ENCODE measurements at regions not wholly inside any gene's neighbourhood (a gene's known extent, or its start where the extent isn't known, plus 50 kb on each side); places are given as distances from the start of the nearest gene placed in this dataset.

DNA sequence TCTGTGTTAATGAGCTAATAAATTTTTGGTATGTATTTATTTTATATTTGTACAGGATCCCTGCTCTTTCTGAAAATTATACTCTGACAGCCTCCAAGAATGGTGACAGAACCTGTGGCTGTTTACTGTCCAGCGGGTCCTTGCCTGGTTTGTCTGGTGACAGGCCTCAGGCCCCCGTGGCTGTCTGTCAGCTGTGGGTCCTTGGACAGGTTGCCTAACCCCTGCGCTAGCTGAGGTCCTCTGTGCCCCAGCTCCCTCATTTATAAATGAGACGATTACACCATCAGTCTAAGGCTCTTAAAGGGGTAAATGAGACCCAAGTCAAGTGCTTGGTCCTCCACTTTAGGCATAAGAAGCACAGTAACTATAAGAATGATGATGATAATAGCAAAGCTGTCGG, 125.1 kb upstream of the COL5A1 start:
- TF ChIP-seq, protein P1, sequence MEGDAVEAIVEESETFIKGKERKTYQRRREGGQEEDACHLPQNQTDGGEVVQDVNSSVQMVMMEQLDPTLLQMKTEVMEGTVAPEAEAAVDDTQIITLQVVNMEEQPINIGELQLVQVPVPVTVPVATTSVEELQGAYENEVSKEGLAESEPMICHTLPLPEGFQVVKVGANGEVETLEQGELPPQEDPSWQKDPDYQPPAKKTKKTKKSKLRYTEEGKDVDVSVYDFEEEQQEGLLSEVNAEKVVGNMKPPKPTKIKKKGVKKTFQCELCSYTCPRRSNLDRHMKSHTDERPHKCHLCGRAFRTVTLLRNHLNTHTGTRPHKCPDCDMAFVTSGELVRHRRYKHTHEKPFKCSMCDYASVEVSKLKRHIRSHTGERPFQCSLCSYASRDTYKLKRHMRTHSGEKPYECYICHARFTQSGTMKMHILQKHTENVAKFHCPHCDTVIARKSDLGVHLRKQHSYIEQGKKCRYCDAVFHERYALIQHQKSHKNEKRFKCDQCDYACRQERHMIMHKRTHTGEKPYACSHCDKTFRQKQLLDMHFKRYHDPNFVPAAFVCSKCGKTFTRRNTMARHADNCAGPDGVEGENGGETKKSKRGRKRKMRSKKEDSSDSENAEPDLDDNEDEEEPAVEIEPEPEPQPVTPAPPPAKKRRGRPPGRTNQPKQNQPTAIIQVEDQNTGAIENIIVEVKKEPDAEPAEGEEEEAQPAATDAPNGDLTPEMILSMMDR (conservative IDR thresholded peaks at IDR 0.05; ENCODE audit: low read depth, low read length), result no peak
- no peak for TF ChIP-seq EZH2 (IDR thresholded peaks at IDR 0.05; ENCODE audit: borderline replicate concordance, low read depth, low read length, poor library complexity, severe bottlenecking)
